HG03442 (cell line): ENCODE measurements at regions not wholly inside any gene's neighbourhood (a gene's known extent, or its start where the extent isn't known, plus 50 kb on each side); places are given as distances from the start of the nearest gene placed in this dataset.
"Not testable (repeated sequence)": the region's sequence is repeated elsewhere in the genome, so short reads cannot be mapped to it uniquely, and the experiment has no call there.

ENCODE experiments used
- ATAC-seq: cut with Tn5 transposase; IDR thresholded peaks from one replicate; pipeline ENCODE4 v1.9.1; 2021; ENCODE audit warnings: mild to moderate bottlenecking, moderate library complexity; ENCODE audit not compliant: unreplicated experiment

GRCh38 chr10:62585211-62585775 lies 211.1 kb downstream of the ZNF365 start:
- ATAC-seq: no peak

- ATAC-seq: no peak
These were observed 212.8 kb downstream of the ZNF365 start for GRCh38 chr10:62587011-62587410.

- ATAC-seq: no peak
These were observed 213.9 kb downstream of the ZNF365 start for GRCh38 chr10:62588116-62588515.

- ATAC-seq: no peak
These were observed 214.8 kb upstream of the ADO start for GRCh38 chr10:62589689-62590088.

GRCh38 chr10:62590306-62590705 lies 214.2 kb upstream of the ADO start:
- ATAC-seq: no peak

GRCh38 chr10:62594093-62594520 lies 210.4 kb upstream of the ADO start:
- peak; percentile 85 for ATAC-seq

GRCh38 chr10:62597226-62597625 lies 207.3 kb upstream of the ADO start:
- ATAC-seq: no peak

GRCh38 chr10:62599161-62599560 lies 205.4 kb upstream of the ADO start:
- ATAC-seq: no peak

- ATAC-seq: not testable (repeated sequence)
These were observed 198.0 kb upstream of the ADO start for GRCh38 chr10:62606551-62606950.

- ATAC-seq: not testable (repeated sequence)
These were observed 196.2 kb upstream of the ADO start for GRCh38 chr10:62608189-62608875.

- peak; percentile 58 for ATAC-seq
These were observed 193.8 kb upstream of the ADO start for GRCh38 chr10:62610649-62611229.

- no peak for ATAC-seq
These were observed 191.1 kb upstream of the ADO start for GRCh38 chr10:62613424-62613823.

- ATAC-seq: no peak
These were observed 190.7 kb upstream of the ADO start for GRCh38 chr10:62613859-62614258.

GRCh38 chr10:62614389-62615157 lies 189.9 kb upstream of the ADO start:
- ATAC-seq: peak; percentile 51

- ATAC-seq: no peak
These were observed 187.5 kb upstream of the ADO start for GRCh38 chr10:62616885-62617590.

GRCh38 chr10:62617652-62618051 lies 186.9 kb upstream of the ADO start:
- ATAC-seq: no peak

- ATAC-seq: no peak
These were observed 186.5 kb upstream of the ADO start for GRCh38 chr10:62618054-62618453.

- ATAC-seq: peak; percentile 34
These were observed 185.7 kb upstream of the ADO start for GRCh38 chr10:62618576-62619412.

- no peak for ATAC-seq
These were observed 185.1 kb upstream of the ADO start for GRCh38 chr10:62619413-62619738.

- no peak for ATAC-seq
These were observed 184.0 kb upstream of the ADO start for GRCh38 chr10:62620491-62620890.
